ENCODE measurements at regions not wholly inside any gene's neighbourhood (a gene's known extent, or its start where the extent isn't known, plus 50 kb on each side); places are given as distances from the start of the nearest gene placed in this dataset.

DNA sequence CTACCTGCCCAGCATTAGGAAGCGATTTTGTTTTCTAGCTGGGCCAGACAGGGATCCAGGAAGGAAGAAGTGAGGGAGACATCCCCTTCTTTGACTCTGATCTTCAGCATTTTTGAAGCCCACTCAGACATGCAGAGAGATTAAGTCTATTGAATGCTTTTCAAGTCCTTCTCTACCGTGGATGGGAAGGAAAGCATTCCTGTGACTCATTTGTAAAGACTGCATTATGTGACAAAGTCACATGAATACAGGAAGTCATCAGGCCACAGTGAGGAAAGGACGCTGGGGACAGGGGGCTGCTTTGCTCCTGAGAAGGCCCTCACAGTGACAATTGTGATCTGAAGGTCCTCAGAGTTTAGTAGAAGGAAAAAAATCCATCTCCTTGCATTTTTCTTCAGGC, 67.4 kb upstream of the GBA3 start:
- no peak for TF ChIP-seq EP300 (IDR thresholded peaks at IDR 0.05; ENCODE audit: borderline replicate concordance)
- TF ChIP-seq CREB1 (IDR thresholded peaks at IDR 0.05; ENCODE audit: low read depth) = no peak
- TF ChIP-seq NFIC (IDR thresholded peaks at IDR 0.05) = no peak
- TF ChIP-seq, protein P1, sequence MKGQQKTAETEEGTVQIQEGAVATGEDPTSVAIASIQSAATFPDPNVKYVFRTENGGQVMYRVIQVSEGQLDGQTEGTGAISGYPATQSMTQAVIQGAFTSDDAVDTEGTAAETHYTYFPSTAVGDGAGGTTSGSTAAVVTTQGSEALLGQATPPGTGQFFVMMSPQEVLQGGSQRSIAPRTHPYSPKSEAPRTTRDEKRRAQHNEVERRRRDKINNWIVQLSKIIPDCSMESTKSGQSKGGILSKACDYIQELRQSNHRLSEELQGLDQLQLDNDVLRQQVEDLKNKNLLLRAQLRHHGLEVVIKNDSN (IDR thresholded peaks at IDR 0.05) = no peak
- no peak for TF ChIP-seq TCF12 (IDR thresholded peaks at IDR 0.05; ENCODE audit: low read depth)
- TF ChIP-seq TEAD4 (IDR thresholded peaks at IDR 0.05) = no peak
- no peak for TF ChIP-seq YY1 (IDR thresholded peaks at IDR 0.05; ENCODE audit: low read depth)
- no peak for TF ChIP-seq FOXM1 (IDR thresholded peaks at IDR 0.05; ENCODE audit: borderline replicate concordance, low read depth)
- TF ChIP-seq, protein P2, sequence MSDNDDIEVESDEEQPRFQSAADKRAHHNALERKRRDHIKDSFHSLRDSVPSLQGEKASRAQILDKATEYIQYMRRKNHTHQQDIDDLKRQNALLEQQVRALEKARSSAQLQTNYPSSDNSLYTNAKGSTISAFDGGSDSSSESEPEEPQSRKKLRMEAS (IDR thresholded peaks at IDR 0.05) = no peak
- no peak for TF ChIP-seq EGR1 (IDR thresholded peaks at IDR 0.05)
- no peak for TF ChIP-seq TAF1 (IDR thresholded peaks at IDR 0.05; ENCODE audit: low read depth)
- no peak for TF ChIP-seq RAD21 (IDR thresholded peaks at IDR 0.05; ENCODE audit: low read depth)
- TF ChIP-seq CEBPB (IDR thresholded peaks at IDR 0.05) = no peak
- TF ChIP-seq ZBTB7A (IDR thresholded peaks at IDR 0.05; ENCODE audit: low read depth) = no peak
- TF ChIP-seq, protein P3, sequence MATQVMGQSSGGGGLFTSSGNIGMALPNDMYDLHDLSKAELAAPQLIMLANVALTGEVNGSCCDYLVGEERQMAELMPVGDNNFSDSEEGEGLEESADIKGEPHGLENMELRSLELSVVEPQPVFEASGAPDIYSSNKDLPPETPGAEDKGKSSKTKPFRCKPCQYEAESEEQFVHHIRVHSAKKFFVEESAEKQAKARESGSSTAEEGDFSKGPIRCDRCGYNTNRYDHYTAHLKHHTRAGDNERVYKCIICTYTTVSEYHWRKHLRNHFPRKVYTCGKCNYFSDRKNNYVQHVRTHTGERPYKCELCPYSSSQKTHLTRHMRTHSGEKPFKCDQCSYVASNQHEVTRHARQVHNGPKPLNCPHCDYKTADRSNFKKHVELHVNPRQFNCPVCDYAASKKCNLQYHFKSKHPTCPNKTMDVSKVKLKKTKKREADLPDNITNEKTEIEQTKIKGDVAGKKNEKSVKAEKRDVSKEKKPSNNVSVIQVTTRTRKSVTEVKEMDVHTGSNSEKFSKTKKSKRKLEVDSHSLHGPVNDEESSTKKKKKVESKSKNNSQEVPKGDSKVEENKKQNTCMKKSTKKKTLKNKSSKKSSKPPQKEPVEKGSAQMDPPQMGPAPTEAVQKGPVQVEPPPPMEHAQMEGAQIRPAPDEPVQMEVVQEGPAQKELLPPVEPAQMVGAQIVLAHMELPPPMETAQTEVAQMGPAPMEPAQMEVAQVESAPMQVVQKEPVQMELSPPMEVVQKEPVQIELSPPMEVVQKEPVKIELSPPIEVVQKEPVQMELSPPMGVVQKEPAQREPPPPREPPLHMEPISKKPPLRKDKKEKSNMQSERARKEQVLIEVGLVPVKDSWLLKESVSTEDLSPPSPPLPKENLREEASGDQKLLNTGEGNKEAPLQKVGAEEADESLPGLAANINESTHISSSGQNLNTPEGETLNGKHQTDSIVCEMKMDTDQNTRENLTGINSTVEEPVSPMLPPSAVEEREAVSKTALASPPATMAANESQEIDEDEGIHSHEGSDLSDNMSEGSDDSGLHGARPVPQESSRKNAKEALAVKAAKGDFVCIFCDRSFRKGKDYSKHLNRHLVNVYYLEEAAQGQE (IDR thresholded peaks at IDR 0.05; ENCODE audit: low read depth) = no peak

DNA sequence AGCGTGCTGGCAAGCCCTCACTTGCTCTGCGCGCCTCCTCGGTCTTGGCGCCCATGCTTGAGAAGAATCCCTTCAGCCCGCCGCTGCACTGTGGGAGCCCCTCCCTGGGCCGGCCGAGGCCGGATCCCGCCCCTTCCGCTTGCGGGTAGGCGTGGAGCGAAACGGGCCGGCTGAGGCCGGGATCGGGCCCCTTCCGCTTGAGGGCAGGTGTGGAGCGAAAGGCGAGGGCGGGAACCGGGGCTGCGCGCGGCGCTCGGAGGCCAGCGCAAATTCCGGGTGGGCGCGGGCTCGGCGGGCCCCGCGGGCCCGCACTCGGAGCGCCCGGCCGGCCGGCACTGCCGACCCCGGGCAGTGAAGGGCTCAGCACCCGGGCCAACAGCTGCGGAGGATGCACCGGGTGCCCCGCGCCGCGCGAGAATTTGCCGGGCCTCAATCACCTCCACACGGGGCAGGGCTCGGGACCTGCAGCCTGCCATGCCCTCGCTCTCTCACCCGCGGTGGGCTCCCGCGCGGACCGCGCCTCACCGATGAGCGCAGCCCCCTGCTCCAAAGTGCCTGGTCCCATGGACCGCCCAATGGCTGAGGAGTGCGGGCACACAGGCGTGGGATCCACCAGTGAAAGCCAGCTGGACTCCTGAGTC, 58.1 kb upstream of the GBA3 start:
- no peak for TF ChIP-seq EGR1 (IDR thresholded peaks at IDR 0.05)
- TF ChIP-seq, protein P1 (IDR thresholded peaks at IDR 0.05) = no peak
- no peak for TF ChIP-seq CEBPB (IDR thresholded peaks at IDR 0.05)
- no peak for TF ChIP-seq YY1 (IDR thresholded peaks at IDR 0.05; ENCODE audit: low read depth)
- no peak for TF ChIP-seq NFIC (IDR thresholded peaks at IDR 0.05)
- no peak for TF ChIP-seq FOXM1 (IDR thresholded peaks at IDR 0.05; ENCODE audit: borderline replicate concordance, low read depth)

DNA sequence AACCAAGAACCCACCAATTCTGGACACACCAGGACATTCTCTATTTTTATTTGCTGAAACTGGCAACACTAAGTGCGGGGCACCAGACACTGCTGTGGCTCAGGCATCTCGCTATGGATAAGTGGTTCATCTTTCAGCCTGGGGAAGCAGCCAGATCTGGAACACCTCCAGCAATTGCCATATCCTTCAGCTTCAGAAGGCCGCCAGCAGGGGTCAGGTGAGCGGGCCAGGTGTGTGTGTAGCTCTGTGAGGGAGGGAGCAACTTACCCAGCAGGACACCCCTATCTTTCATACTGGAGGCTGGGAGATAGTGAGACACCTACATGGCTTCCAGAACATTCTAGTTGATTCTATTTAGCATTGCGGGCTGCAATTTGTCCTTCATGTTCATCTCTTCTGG, 57.0 kb upstream of the GBA3 start:
- no peak for TF ChIP-seq ZBTB7A (IDR thresholded peaks at IDR 0.05; ENCODE audit: low read depth)
- TF ChIP-seq, protein P2 (IDR thresholded peaks at IDR 0.05) = no peak
- no peak for TF ChIP-seq CEBPB (IDR thresholded peaks at IDR 0.05)
- TF ChIP-seq, protein P1 (IDR thresholded peaks at IDR 0.05) = no peak
- no peak for TF ChIP-seq TEAD4 (IDR thresholded peaks at IDR 0.05)
- TF ChIP-seq TAF1 (IDR thresholded peaks at IDR 0.05; ENCODE audit: low read depth) = no peak
- TF ChIP-seq FOXM1 (IDR thresholded peaks at IDR 0.05; ENCODE audit: borderline replicate concordance, low read depth) = no peak
- TF ChIP-seq RAD21 (IDR thresholded peaks at IDR 0.05; ENCODE audit: low read depth) = no peak
- TF ChIP-seq YY1 (IDR thresholded peaks at IDR 0.05; ENCODE audit: low read depth) = no peak
- no peak for TF ChIP-seq EGR1 (IDR thresholded peaks at IDR 0.05)
- TF ChIP-seq NFIC (IDR thresholded peaks at IDR 0.05) = no peak
- no peak for TF ChIP-seq TCF12 (IDR thresholded peaks at IDR 0.05; ENCODE audit: low read depth)
- TF ChIP-seq EP300 (IDR thresholded peaks at IDR 0.05; ENCODE audit: borderline replicate concordance) = no peak
- no peak for TF ChIP-seq CREB1 (IDR thresholded peaks at IDR 0.05; ENCODE audit: low read depth)
- TF ChIP-seq, protein P3 (IDR thresholded peaks at IDR 0.05; ENCODE audit: low read depth) = no peak

GRCh38 chr4:22637306-22637705, 55.4 kb upstream of the GBA3 start:
- TF ChIP-seq, protein P1 (IDR thresholded peaks at IDR 0.05) = no peak
- no peak for TF ChIP-seq EGR1 (IDR thresholded peaks at IDR 0.05)
- TF ChIP-seq CEBPB (IDR thresholded peaks at IDR 0.05) = no peak
- TF ChIP-seq NFIC (IDR thresholded peaks at IDR 0.05) = no peak
- TF ChIP-seq YY1 (IDR thresholded peaks at IDR 0.05; ENCODE audit: low read depth) = no peak
- no peak for TF ChIP-seq CREB1 (IDR thresholded peaks at IDR 0.05; ENCODE audit: low read depth)
- no peak for TF ChIP-seq RAD21 (IDR thresholded peaks at IDR 0.05; ENCODE audit: low read depth)
- no peak for TF ChIP-seq TCF12 (IDR thresholded peaks at IDR 0.05; ENCODE audit: low read depth)
- TF ChIP-seq, protein P2 (IDR thresholded peaks at IDR 0.05) = no peak
- TF ChIP-seq EP300 (IDR thresholded peaks at IDR 0.05; ENCODE audit: borderline replicate concordance) = no peak
- no peak for TF ChIP-seq TEAD4 (IDR thresholded peaks at IDR 0.05)
- TF ChIP-seq FOXM1 (IDR thresholded peaks at IDR 0.05; ENCODE audit: borderline replicate concordance, low read depth) = no peak
- TF ChIP-seq, protein P3 (IDR thresholded peaks at IDR 0.05; ENCODE audit: low read depth) = no peak
- no peak for TF ChIP-seq TAF1 (IDR thresholded peaks at IDR 0.05; ENCODE audit: low read depth)
- no peak for TF ChIP-seq ZBTB7A (IDR thresholded peaks at IDR 0.05; ENCODE audit: low read depth)
